NCI-H2227 (cell line): ENCODE measurements at regions not wholly inside any gene's neighbourhood (a gene's known extent, or its start where the extent isn't known, plus 50 kb on each side); places are given as distances from the start of the nearest gene placed in this dataset.

Experiments used
- DNase-seq: peaks from one replicate; lab custom pipeline; 2025; ENCODE audit not compliant: unreplicated experiment; lab: John Stamatoyannopoulos, UW

GRCh38 chr12:130100634-130101362, 61.5 kb upstream of the FZD10 start:
- no peak for DNase-seq

DNA sequence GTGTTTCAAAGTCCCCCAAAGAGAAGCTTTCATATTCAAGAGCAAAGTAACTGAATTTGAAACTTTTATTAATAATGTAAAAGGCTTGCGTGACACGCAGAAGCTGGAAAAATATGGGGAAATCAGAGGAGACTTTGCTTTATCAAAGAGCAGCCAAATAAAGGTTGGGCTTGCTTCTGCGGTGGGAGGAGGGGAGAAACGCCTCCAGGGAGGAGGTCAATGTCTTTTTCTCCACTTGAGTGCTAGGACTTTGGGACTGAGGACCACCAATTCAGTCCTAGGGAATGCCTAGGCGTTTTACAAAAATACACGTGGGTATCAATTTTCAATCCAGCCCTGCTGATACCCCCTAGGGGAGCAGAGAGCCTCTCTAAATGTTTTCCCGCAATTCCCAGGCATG, 60.9 kb upstream of the FZD10 start:
- DNase-seq, result no peak

GRCh38 chr12:130102266-130102665, 60.0 kb upstream of the FZD10 start:
- no peak for DNase-seq

DNA sequence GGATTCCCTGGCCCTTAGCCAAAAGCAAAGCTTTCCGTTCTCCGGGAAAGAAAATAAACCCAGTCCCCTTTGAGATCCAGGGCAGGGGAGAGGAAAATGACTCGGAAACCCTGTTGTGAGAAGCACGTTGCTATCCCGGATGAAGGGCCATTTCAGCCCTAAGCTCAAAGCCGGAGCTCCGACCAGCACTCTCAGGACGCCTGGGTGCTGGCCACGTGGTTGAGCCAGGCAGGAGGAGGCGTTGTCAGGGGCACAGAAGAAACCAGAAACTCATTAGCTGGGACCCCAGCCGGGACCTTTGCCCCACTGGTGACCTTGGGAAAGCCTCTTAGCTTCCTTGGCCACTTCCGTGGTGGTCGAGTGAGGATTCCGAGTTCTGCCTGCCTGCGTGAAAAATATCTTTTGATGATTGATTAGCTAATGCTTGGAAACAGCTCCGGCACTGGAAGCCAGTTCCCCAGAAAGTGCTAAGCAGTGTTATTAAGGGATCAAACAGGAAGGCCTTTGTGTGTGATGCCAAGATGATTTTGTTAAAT, 57.6 kb upstream of the FZD10 start:
- no peak for DNase-seq

DNA sequence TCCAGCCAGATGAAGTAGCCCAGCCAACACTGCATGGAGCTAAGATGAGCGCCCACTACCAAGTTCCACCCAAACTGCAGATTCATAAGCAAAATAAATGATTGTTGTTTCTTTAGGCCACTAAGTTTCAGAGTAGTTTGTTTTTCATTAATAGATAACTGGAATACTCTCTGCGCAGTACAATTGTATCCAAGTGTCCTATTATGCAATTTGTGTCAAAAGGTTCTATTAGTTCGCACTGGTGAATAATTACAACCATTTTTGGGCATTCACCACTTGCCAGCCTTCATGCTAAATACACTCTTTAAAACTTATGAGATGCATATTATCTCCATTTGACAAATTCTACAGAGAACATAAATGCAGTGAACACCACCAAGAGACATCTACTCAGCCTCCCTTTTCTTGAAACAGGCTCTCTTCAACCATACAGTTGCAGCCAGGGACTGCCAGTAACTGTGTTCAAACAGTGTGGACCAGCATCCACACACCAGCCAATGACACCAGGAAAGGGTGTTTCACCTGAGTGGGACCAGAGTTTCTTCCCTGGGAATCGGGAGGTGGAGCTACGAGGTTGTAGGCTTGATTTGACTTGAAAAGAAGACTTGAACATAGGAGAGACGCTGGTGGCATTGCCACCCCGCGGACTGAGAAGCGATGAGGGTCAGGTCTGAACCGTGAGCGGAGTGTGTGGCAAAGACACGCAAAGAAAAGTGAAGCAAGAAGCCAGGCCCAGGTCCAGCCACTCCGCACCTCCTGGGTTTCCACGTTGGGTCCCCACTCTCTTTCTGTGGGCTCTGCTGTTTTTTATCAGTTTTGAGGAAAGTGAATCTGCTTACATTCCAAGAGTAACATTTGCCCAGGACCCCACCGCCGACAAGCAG, 53.0 kb upstream of the FZD10 start:
- DNase-seq, result no peak

DNA sequence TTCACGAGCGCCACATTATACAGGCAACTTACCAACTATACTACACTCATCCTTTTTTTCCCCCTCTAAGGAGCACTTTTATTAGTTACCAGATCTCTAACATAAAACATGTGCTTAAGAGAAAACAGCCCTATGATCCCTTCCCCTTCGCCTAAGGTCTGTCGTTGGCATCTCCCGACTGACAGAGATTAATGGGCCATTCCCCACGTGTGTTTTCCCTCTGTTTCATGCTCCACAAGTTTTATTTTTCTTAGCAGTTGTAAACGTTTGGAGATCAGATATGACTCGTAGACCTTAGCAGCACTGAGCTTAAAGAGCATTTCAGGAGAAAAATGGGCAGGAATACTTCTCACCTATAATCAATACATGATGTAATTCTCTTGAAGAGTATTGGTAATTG, 51.4 kb upstream of the FZD10 start:
- DNase-seq, result no peak

- DNase-seq, result no peak
Measured at GRCh38 chr12:130111965-130112496, 50.2 kb upstream of the FZD10 start.
